ENCODE measurements at regions not wholly inside any gene's neighbourhood (a gene's known extent, or its start where the extent isn't known, plus 50 kb on each side); places are given as distances from the start of the nearest gene placed in this dataset.
"Not testable (repeated sequence)": the region's sequence is repeated elsewhere in the genome, so short reads cannot be mapped to it uniquely, and the experiment has no call there.

- POLR2A ChIA-PET (ENCODE audit: low non-redundant PET): no interaction called here
- TF ChIP-seq EZH2 (IDR thresholded peaks at IDR 0.05; ENCODE audit: borderline replicate concordance, low read depth, low read length, poor library complexity, severe bottlenecking) (no peak), CTCF (conservative IDR thresholded peaks at IDR 0.05; ENCODE audit: low read depth, low read length) (no peak)
- no peaks in the 10 kb centered on the region for H3K9me3 ChIP-seq (ENCODE audit: low read depth, low read length, poor library complexity, severe bottlenecking)
- no peaks in the 10 kb centered on the region for H3K36me3 ChIP-seq (ENCODE audit: insufficient read depth, low read length, poor library complexity, severe bottlenecking)
- H3K4me3 ChIP-seq (ENCODE audit: low read depth, low read length, poor library complexity, severe bottlenecking): no peak overlapping the region
- intact Hi-C loops (cut with micrococcal nuclease; ENCODE audit: unreplicated experiment): no loop called here
- no peaks in the 10 kb centered on the region for H3K27me3 ChIP-seq (replicated peaks; ENCODE audit: insufficient read depth, low read depth, low read length, poor library complexity)
- no peaks in the 10 kb centered on the region for H3K4me1 ChIP-seq (ENCODE audit: insufficient read depth, low read length, poor library complexity, severe bottlenecking)
- no peak for DNase-seq (ENCODE audit: low spot score)
- no peak overlapping the region for H3K27ac ChIP-seq (ENCODE audit: low read depth, low read length, poor library complexity, severe bottlenecking)
- CTCF ChIA-PET: no interaction called here
- BruUV-seq (replicated peaks): no TSS peak
Measured at GRCh38 chr9:85298499-85298898, 443.3 kb downstream of the AGTPBP1 start.

GRCh38 chr9:85295244-85295643 is 446.5 kb downstream of the AGTPBP1 start:
- CTCF ChIA-PET; H3K27ac ChIP-seq (ENCODE audit: low read depth, low read length, poor library complexity, severe bottlenecking); intact Hi-C loops (cut with micrococcal nuclease; ENCODE audit: unreplicated experiment); H3K4me1 ChIP-seq (ENCODE audit: insufficient read depth, low read length, poor library complexity, severe bottlenecking); POLR2A ChIA-PET (ENCODE audit: low non-redundant PET); H3K36me3 ChIP-seq (ENCODE audit: insufficient read depth, low read length, poor library complexity, severe bottlenecking); BruUV-seq (replicated peaks); DNase-seq (ENCODE audit: low spot score); H3K9me3 ChIP-seq (ENCODE audit: low read depth, low read length, poor library complexity, severe bottlenecking); H3K4me3 ChIP-seq (ENCODE audit: low read depth, low read length, poor library complexity, severe bottlenecking): not testable (repeated sequence)
- peaks cover 15% of the 10 kb centered on the region for H3K27me3 ChIP-seq (replicated peaks; ENCODE audit: insufficient read depth, low read depth, low read length, poor library complexity)

GRCh38 chr9:85292261-85292660 is 449.5 kb downstream of the AGTPBP1 start:
- Histone ChIP-seq H3K27me3 (replicated peaks; ENCODE audit: insufficient read depth, low read depth, low read length, poor library complexity) (peaks cover 19% of the 10 kb centered on the region), H3K4me1 (ENCODE audit: insufficient read depth, low read length, poor library complexity, severe bottlenecking) (no peaks in the 10 kb centered on the region), H3K36me3 (ENCODE audit: insufficient read depth, low read length, poor library complexity, severe bottlenecking) (no peaks in the 10 kb centered on the region), H3K4me3 (ENCODE audit: low read depth, low read length, poor library complexity, severe bottlenecking) (no peak overlapping the region), H3K9me3 (ENCODE audit: low read depth, low read length, poor library complexity, severe bottlenecking) (no peaks in the 10 kb centered on the region), H3K27ac (ENCODE audit: low read depth, low read length, poor library complexity, severe bottlenecking) (no peak overlapping the region)
- no peak for DNase-seq (ENCODE audit: low spot score)
- POLR2A ChIA-PET (ENCODE audit: low non-redundant PET): no interaction called here
- CTCF ChIA-PET: no interaction called here
- no TSS peak for BruUV-seq (replicated peaks)
- TF ChIP-seq EZH2 (IDR thresholded peaks at IDR 0.05; ENCODE audit: borderline replicate concordance, low read depth, low read length, poor library complexity, severe bottlenecking) (no peak), CTCF (conservative IDR thresholded peaks at IDR 0.05; ENCODE audit: low read depth, low read length) (no peak)
- intact Hi-C loops (cut with micrococcal nuclease; ENCODE audit: unreplicated experiment): no loop called here

- ChIA-PET POLR2A (ENCODE audit: low non-redundant PET) (no interaction called here), CTCF (no interaction called here)
- BruUV-seq (replicated peaks): no TSS peak
Measured at GRCh38 chr9:85291266-85291665, 450.5 kb downstream of the AGTPBP1 start.

More at GRCh38 chr9:85291266-85291665, 450.5 kb downstream of the AGTPBP1 start:
- peaks cover 23% of the 10 kb centered on the region for H3K27me3 ChIP-seq (replicated peaks; ENCODE audit: insufficient read depth, low read depth, low read length, poor library complexity)
- no peaks in the 10 kb centered on the region for H3K4me1 ChIP-seq (ENCODE audit: insufficient read depth, low read length, poor library complexity, severe bottlenecking)
- no peak overlapping the region for H3K4me3 ChIP-seq (ENCODE audit: low read depth, low read length, poor library complexity, severe bottlenecking)
- intact Hi-C loops (cut with micrococcal nuclease; ENCODE audit: unreplicated experiment): no loop called here
- no peaks in the 10 kb centered on the region for H3K9me3 ChIP-seq (ENCODE audit: low read depth, low read length, poor library complexity, severe bottlenecking)
- no peak for DNase-seq (ENCODE audit: low spot score)
- no peak overlapping the region for H3K27ac ChIP-seq (ENCODE audit: low read depth, low read length, poor library complexity, severe bottlenecking)
- no peaks in the 10 kb centered on the region for H3K36me3 ChIP-seq (ENCODE audit: insufficient read depth, low read length, poor library complexity, severe bottlenecking)
- TF ChIP-seq CTCF (conservative IDR thresholded peaks at IDR 0.05; ENCODE audit: low read depth, low read length): no peak
- TF ChIP-seq EZH2 (IDR thresholded peaks at IDR 0.05; ENCODE audit: borderline replicate concordance, low read depth, low read length, poor library complexity, severe bottlenecking): no peak
